ENCODE measurements at regions not wholly inside any gene's neighbourhood (a gene's known extent, or its start where the extent isn't known, plus 50 kb on each side); places are given as distances from the start of the nearest gene placed in this dataset.

DNA sequence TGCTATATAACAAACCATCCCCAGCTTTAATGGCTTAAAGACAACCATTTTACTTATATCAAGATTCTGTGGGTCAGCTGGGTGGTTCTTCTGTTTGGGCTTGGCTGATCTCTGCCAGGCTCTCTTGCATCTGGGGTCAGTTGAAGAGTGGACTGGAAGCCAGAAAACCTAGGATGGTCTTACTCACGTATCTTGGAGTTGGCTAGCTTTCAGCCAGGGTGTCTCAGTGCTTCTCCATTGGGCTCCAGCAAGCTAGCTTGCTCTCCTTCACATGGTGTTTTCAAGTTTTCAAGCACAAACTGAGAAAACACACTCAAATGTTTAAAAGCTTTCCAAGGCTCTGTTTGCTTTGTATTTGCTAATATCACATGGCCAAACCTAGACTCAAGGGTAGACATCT is 146.8 kb downstream of the PIK3R1 start:
- no peak for DNase-seq
- intact Hi-C loops (cut with DNase I; ENCODE audit: low total_unique reads) = no loop called here
- peaks cover 0 to 7% (median 0%) of the 10 kb centered on the region in 3 donors for H3K9me3 ChIP-seq

DNA sequence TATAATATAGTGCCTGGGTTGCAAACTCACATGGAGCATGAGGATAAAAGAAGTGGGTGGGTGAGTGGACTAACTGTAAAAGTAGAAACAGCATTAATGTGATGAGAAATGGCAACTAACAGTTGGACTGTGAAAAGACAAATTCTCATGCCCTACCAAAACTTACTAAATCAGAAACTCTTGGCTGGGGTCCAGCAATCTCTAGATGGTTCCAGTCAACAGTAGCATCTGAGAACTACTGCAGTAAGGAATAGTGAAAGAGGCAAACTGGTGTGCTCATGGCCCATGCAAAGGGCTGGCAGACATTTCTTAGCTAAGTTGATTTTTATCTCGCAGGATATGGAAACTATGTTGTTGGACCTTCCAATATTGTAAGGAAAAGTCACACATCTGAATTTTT is 150.3 kb downstream of the PIK3R1 start:
- no peak for DNase-seq
- Histone ChIP-seq H3K27ac (no peak overlapping the region), H3K4me1 (no peaks in the 10 kb centered on the region), H3K27me3 (no peaks in the 10 kb centered on the region), H3K4me3 (no peak overlapping the region), H3K36me3 (no peaks in the 10 kb centered on the region), H3K9me3 (peaks cover 0 to 7% (median 0%) of the 10 kb centered on the region in 3 donors)
- intact Hi-C loops (cut with DNase I; ENCODE audit: low total_unique reads) = no loop called here
- TF ChIP-seq, protein P1, sequence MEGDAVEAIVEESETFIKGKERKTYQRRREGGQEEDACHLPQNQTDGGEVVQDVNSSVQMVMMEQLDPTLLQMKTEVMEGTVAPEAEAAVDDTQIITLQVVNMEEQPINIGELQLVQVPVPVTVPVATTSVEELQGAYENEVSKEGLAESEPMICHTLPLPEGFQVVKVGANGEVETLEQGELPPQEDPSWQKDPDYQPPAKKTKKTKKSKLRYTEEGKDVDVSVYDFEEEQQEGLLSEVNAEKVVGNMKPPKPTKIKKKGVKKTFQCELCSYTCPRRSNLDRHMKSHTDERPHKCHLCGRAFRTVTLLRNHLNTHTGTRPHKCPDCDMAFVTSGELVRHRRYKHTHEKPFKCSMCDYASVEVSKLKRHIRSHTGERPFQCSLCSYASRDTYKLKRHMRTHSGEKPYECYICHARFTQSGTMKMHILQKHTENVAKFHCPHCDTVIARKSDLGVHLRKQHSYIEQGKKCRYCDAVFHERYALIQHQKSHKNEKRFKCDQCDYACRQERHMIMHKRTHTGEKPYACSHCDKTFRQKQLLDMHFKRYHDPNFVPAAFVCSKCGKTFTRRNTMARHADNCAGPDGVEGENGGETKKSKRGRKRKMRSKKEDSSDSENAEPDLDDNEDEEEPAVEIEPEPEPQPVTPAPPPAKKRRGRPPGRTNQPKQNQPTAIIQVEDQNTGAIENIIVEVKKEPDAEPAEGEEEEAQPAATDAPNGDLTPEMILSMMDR (IDR thresholded peaks at IDR 0.05) = no peak

More for the DNA sequence above, 146.8 kb downstream of the PIK3R1 start:
- Histone ChIP-seq H3K36me3 (no peaks in the 10 kb centered on the region), H3K27ac (no peak overlapping the region), H3K4me3 (no peak overlapping the region), H3K4me1 (no peaks in the 10 kb centered on the region), H3K27me3 (no peaks in the 10 kb centered on the region)
- TF ChIP-seq, protein P1 (IDR thresholded peaks at IDR 0.05) = no peak

DNA sequence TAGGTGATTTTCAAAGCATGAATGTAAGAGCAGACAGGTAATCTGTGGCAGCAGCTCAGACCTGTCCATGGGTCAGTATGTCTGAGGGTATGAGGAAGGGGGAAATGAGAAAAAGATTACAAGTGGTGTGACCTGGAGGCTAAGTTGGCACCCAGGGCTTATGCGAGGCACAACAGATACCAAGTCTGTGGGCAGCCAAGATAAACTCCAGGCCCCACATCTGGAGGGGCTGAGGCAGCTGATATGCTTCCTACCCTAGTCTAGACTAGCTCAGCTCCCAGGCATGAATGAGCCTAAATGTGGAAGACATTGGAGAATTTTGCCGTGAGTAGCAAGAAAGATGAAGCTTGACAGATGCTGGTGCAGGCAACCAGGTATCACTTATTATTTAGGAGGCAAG is 151.7 kb downstream of the PIK3R1 start:
- intact Hi-C loops (cut with DNase I; ENCODE audit: low total_unique reads) = no loop called here
- TF ChIP-seq, protein P1 (IDR thresholded peaks at IDR 0.05) = no peak
- no peaks in the 10 kb centered on the region for H3K27me3 ChIP-seq
- DNase-seq = no peak
- H3K9me3 ChIP-seq = peaks cover 0 to 7% (median 0%) of the 10 kb centered on the region in 3 donors
- no peak overlapping the region for H3K27ac ChIP-seq
- no peaks in the 10 kb centered on the region for H3K36me3 ChIP-seq
- H3K4me1 ChIP-seq = no peaks in the 10 kb centered on the region
- no peak overlapping the region for H3K4me3 ChIP-seq

DNA sequence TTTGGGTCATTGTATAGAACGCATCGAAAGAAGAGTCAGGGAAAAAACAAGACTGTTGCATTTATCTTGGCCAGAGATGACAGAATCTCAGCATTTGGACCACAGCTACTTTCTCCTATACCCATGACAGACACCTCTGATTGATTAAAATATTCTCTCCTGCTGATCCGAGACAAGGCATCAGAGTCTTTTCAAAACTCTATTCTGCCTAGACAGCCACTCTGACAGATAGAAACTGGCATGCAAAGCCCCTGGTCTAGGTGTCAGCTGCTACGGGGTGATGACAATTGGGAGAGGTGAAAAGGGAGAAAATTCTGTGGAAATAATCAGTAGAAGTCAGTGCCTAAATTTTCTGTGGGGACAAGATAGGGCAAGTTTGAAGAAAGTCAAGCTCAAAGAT is 152.2 kb downstream of the PIK3R1 start:
- TF ChIP-seq, protein P1 (IDR thresholded peaks at IDR 0.05) = no peak
- no peak overlapping the region for H3K4me3 ChIP-seq
- no peaks in the 10 kb centered on the region for H3K4me1 ChIP-seq
- no peaks in the 10 kb centered on the region for H3K36me3 ChIP-seq
- no peak overlapping the region for H3K27ac ChIP-seq
- no peak for DNase-seq
- H3K27me3 ChIP-seq = no peaks in the 10 kb centered on the region
- intact Hi-C loops (cut with DNase I; ENCODE audit: low total_unique reads) = no loop called here
- H3K9me3 ChIP-seq = peaks cover 0 to 7% (median 0%) of the 10 kb centered on the region in 3 donors

DNA sequence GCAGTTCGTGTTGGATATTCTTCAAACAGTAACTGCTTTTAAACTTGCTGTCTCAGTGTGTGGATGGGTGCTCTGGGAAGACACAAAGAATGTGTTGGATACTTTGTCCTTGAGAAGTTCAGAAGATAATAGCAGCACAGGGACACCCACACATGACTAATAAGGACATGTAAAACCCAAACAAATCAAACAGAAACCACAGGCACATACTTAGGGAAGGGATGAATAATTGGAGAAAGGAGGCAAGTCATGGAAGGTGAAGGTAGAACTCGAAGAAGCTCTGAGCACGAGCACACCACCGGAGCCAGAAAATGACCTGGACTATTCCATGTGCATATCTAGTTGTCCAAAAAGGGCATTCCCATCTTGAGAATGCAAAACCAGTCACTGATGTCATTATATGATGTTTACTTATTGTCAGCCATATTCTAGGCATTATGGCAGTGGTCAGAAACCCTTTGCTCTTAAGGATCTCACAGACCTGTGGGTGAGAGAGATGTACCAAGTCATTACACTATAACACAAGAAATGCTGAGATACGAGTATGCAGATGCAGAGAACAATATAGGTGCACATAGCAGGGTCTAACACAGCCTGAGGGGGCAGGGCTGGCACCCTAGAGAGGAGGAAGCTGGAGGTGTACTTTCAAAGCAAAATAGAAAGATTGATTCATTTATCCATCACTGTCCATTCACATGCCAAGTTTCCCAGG is 152.9 kb downstream of the PIK3R1 start:
- intact Hi-C loops (cut with DNase I; ENCODE audit: low total_unique reads) = no loop called here
- no peak for DNase-seq

More for the DNA sequence above, 152.9 kb downstream of the PIK3R1 start:
- Histone ChIP-seq H3K4me1 (no peaks in the 10 kb centered on the region), H3K4me3 (no peak overlapping the region), H3K27me3 (no peaks in the 10 kb centered on the region), H3K36me3 (no peaks in the 10 kb centered on the region), H3K27ac (no peak overlapping the region), H3K9me3 (peaks cover 0 to under 1% (median 0%) of the 10 kb centered on the region in 3 donors)
- TF ChIP-seq, protein P1 (IDR thresholded peaks at IDR 0.05) = no peak
